Fibroblast of mammary gland (primary cell): ENCODE measurements at regions not wholly inside any gene's neighbourhood (a gene's known extent, or its start where the extent isn't known, plus 50 kb on each side); places are given as distances from the start of the nearest gene placed in this dataset.
A peak's percentile ranks its signal among the peaks of the same experiment; 100 is the strongest.

Source experiments
- DNase-seq: peaks from one replicate; pipeline ENCODE4 v3.0.0-alpha.2; 2010; ENCODE audit warnings: low read depth
- H3K4me3 ChIP-seq: 2 replicates; pipeline ENCODE4 v1.5.1; 2011; ENCODE audit warnings: low read depth, mild to moderate bottlenecking, low read length, moderate library complexity; ENCODE audit not compliant: control insufficient read depth
- TF ChIP-seq, protein P1 (sequence below): conservative IDR thresholded peaks from 2 replicates; pipeline ENCODE4 v1.5.1; 2011; ENCODE audit warnings: low read depth, low read length, inconsistent platforms; ENCODE audit not compliant: control insufficient read depth, insufficient read depth

GRCh38 chr4:46520361-46520760, 130.4 kb upstream of the GABRA2 start:
- no peak overlapping the region for H3K4me3 ChIP-seq
- no peak for DNase-seq

DNA sequence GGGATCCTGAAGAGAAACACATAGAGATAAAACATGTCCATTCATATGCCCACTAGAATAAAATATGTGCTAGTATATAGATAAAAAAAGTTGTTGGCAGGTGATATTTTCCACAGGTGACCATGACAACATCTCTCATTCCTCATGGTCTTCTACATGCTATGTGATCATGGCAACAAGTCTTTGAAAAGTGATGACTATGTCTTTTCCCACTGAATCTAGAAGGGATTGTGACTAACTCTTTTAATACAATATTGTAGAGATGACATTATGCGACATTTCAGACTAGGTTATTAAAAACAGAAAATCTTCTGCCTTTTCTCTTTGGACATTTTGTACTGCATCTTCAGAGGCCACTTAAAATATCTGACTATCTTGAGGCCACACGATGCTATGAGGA, 126.0 kb upstream of the GABRA2 start:
- H3K4me3 ChIP-seq = no peak overlapping the region
- TF ChIP-seq, protein P1, sequence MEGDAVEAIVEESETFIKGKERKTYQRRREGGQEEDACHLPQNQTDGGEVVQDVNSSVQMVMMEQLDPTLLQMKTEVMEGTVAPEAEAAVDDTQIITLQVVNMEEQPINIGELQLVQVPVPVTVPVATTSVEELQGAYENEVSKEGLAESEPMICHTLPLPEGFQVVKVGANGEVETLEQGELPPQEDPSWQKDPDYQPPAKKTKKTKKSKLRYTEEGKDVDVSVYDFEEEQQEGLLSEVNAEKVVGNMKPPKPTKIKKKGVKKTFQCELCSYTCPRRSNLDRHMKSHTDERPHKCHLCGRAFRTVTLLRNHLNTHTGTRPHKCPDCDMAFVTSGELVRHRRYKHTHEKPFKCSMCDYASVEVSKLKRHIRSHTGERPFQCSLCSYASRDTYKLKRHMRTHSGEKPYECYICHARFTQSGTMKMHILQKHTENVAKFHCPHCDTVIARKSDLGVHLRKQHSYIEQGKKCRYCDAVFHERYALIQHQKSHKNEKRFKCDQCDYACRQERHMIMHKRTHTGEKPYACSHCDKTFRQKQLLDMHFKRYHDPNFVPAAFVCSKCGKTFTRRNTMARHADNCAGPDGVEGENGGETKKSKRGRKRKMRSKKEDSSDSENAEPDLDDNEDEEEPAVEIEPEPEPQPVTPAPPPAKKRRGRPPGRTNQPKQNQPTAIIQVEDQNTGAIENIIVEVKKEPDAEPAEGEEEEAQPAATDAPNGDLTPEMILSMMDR = no peak
- no peak for DNase-seq

More at GRCh38 chr4:46520361-46520760, 130.4 kb upstream of the GABRA2 start:
- TF ChIP-seq, protein P1 = no peak

DNA sequence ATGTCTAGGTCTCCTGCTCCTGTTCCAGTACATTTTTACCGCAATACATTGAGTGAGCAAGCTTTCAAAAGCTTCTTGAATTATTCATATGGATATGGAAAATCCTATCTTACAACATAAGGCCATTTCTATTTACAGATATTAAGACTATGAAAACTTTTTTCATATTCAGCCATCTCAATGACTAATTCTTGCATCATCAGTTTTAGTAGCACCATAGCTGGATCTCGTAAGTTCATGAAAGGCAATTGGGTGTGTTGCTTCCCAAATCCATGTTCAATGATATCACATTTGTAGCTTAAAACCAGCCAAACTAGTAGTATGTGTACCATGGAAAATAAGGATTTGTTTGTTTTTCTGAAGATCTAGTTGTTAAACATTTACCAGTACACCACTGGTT, 118.3 kb upstream of the GABRA2 start:
- DNase-seq = peak; percentile 21
- H3K4me3 ChIP-seq = no peak overlapping the region
- TF ChIP-seq, protein P1 = no peak

DNA sequence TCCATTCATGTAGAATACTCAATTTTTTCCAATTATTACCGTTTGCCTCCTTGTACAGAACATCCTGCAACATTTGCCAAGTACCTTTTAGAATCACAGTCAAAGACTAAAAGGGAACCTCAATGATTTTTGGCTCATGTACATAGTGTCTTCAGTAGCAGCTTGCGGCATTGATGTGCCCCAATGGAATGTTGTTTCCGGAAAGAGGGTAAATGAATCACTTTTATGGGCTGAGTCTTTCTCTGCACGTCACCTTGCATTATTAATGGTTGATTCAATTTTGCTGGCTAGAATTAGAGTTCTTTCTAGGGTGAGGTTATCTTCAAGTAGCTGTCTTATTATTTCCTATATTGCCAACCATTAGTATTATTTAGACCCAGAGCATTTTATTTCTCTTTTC, 116.9 kb upstream of the GABRA2 start:
- peak; percentile 48 for DNase-seq
- TF ChIP-seq, protein P1 = no peak
- H3K4me3 ChIP-seq = no peak overlapping the region

DNA sequence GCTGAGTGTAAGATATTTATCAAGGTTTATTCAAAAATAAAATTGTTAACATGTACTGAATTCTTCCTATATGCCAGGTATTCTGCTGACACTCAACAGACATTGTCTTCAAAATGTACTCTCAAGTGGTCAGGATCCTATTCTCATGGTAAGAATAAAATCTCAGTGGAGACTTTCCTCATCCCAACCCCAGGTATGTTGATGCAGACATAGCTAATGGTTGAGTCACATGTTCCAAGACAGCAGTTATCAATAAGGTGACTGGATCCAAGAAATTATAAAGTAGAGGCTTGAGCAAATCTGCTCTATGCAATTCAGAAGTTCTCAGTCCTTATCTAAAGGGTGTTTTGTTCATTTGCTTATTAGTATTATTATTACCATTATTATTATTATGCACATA, 115.2 kb upstream of the GABRA2 start:
- no peak for DNase-seq
- no peak overlapping the region for H3K4me3 ChIP-seq
- TF ChIP-seq, protein P1 = no peak

GRCh38 chr4:46503739-46504138, 113.8 kb upstream of the GABRA2 start:
- TF ChIP-seq, protein P1 = no peak
- DNase-seq = peak; percentile 30
- no peak overlapping the region for H3K4me3 ChIP-seq

GRCh38 chr4:46492394-46492793, 102.5 kb upstream of the GABRA2 start:
- no peak for DNase-seq
- no peak overlapping the region for H3K4me3 ChIP-seq
- TF ChIP-seq, protein P1 = no peak
